ENCODE measurements at regions not wholly inside any gene's neighbourhood (a gene's known extent, or its start where the extent isn't known, plus 50 kb on each side); places are given as distances from the start of the nearest gene placed in this dataset.

DNA sequence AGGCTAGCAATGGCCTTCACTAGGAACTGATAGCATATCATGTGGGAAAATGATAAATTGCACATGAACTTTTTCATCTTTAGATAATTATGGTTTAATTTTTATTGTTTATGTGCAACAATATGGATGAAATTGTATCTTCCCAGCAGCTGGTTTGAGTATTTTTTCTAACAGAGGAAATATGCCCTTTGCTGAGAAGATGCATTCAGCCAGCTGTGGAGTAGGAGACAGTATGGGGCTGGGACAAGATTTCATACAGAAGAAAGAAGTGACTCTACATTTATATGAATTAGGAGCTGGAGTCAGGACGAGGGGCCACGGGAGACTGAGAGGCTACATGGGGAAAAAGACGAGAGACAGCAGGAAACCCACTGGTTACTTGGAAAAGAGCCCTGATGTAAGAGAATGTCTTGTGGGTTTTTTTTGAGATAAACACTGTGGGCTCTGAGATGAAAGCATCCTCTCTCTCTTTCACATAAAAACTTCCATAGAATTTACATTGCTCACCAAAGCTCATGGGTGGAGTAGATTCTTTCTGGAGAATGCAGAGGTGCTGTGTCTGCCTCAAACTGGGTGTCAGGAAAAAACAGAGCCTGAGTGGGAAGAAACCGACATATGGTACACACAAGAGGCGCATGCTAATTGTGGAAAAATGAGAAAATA is 115.2 kb upstream of the PDZRN3 start:
- no peak for DNase-seq

- DNase-seq = no peak
Observed at GRCh38 chr3:73738711-73739110, 114.0 kb upstream of the PDZRN3 start.

- DNase-seq = no peak
Observed at GRCh38 chr3:73734211-73735089, 109.7 kb upstream of the PDZRN3 start.

DNA sequence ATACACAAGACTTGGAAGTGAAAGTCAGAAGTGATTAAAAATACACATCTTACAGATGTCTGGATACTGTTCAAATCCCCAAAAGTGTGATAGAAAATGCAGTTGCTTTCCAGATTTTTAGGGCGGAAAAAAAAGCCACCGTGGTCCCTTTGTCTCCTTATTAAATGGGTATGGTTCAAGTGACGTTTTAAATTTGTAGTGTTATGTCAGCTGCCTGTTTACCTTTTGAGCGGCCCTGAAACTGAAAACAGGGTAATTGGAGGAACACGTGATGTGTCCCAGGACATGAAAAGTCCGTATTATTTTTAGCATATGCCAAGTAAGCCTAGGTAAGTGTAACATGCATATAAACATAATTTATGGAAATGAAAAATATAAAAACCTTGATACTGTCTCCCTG is 109.0 kb upstream of the PDZRN3 start:
- DNase-seq = no peak

GRCh38 chr3:73729969-73730440 is 105.3 kb upstream of the PDZRN3 start:
- no peak for DNase-seq

DNA sequence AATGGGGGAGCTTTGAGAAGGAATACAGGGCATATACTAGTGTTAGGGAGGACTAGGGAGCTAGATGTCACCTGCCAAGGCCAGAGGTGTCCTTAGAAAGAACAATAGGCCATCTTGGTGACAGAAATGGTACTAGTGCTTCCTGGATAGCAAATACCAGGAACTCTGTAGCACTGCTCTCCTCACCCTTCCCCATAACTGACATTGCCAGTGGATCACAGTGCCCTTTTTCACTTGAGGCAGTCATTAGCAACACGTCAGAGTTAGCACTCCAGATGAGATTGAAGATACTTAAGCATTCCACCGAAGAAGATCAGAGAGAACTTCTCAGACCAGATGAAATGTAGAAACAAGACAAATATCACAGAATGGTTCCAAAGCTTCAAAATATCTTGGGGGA is 103.1 kb upstream of the PDZRN3 start:
- no peak for DNase-seq

DNA sequence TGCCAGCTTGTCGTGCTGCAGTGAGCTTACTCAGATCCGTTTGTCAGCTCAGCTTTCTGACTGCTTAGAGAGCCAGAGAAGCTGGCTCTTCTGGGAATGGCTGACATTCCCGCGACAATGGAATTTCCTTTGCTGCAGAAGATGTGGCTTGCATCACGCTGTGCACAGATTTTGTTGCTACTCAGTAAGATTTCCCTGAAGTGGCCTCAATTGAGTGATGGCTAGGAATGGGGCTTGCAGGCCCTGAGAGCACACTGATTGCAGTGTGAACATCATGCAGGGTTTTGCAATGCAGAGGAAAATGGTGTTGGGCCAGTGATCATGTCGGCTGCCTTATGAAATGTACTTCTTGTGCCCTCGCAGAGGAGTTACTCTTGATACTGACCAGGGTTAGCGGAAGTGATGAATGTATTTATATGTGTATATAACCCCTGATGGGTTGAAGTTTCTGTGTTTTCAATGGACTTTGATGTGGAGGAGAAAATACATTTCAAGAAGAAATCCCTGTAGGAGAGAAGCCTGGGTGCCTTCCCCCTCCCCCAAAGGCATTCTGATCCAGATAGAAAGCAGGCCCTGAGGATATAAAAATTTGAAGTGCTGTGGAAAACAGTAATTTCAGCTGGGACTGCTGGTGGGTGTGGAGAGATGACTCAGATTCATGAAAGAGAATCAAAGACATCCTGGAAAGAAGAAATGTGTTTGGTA is 102.5 kb upstream of the PDZRN3 start:
- DNase-seq = peak in 1 of 14 donors; percentile 29

DNA sequence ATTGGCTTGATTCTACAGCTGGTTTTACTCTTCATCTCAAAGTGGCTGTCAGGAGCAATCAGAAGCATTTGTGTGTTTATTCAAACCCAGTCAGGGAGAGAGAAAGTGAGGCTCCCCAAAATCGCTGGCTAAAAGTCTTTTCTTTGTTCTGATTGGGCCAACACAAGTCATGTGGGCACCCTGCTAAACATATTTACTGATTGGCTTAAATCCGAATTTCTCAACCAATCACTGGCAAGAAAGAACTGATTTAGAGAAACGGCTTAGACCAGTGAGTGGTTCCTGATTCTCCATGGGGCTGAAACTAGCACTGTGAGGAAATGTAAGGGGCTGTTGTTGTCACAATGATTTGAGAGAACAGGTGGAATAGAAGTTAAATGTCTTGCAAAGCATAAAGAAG is 98.9 kb upstream of the PDZRN3 start:
- no peak for DNase-seq

DNA sequence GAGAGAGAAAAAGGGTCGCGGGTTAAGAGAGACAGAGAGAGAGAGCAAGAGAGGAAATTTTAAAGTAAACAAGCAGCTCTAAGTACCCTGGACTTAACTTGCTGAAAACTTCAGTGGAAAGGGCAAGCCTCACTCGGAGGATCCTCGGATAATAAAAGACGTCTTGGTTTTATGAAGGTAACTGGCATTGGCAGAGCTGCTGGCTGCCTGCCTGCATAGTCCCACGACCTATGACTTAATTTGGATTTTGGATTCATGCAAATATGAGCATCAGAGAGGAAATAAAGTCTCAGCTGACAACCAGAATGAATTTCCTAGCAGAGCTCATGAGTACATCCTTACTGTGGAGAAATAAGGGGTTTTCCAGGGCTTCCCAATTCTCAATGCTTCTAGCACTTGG is 95.1 kb upstream of the PDZRN3 start:
- DNase-seq = peak in 1 of 14 donors; percentile 14

- no peak for DNase-seq
Observed at GRCh38 chr3:73719413-73719851, 94.7 kb upstream of the PDZRN3 start.

GRCh38 chr3:73718326-73719110 is 93.8 kb upstream of the PDZRN3 start:
- DNase-seq = no peak

- DNase-seq = no peak
Observed at GRCh38 chr3:73716418-73716817, 91.7 kb upstream of the PDZRN3 start.

- DNase-seq = no peak
Observed at GRCh38 chr3:73710340-73710739, 85.6 kb upstream of the PDZRN3 start.

GRCh38 chr3:73709712-73710111 is 85.0 kb upstream of the PDZRN3 start:
- DNase-seq = no peak

GRCh38 chr3:73708956-73709355 is 84.2 kb upstream of the PDZRN3 start:
- DNase-seq = no peak

- DNase-seq = no peak
Observed at GRCh38 chr3:73707772-73708171, 83.0 kb upstream of the PDZRN3 start.

DNA sequence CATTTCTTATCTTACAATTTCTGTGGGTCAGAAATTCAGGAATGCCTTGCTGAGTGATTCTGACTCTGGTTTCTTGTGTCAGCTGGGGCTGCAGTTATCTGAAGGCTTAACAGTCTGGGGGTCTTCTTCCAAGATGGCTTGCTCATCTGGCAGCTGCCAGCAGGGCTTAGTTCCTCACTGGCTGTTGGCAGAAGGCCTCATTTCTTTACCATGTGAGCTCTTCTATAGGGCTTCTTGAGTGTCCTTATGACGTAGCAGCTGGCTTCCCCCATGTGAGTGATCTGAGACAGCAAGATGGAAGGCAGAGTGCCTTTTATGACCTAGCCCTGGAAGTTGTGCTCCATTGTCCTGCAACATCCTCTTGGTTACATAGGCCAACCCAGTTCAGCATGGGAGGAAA is 82.0 kb upstream of the PDZRN3 start:
- no peak for DNase-seq

DNA sequence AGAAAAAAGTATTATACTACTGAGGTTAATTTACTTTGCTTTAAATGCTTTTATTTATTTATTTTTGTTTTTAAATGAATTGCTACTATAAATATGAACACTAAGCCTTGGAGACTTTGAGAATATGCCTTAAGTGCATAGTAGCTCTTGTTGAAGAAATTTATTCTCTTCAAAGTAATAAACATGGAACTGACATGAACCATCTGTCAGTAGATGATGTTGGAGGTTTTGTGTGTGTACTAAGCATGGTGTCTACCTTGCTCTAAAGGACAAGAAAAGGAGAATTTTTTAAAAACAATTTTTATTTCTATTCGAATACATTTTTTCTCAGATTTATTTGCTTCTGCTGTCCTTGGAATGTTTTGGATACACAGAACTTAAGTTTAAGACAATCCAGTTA is 81.1 kb upstream of the PDZRN3 start:
- DNase-seq = no peak

GRCh38 chr3:73699327-73699726 is 74.6 kb upstream of the PDZRN3 start:
- DNase-seq = no peak

DNA sequence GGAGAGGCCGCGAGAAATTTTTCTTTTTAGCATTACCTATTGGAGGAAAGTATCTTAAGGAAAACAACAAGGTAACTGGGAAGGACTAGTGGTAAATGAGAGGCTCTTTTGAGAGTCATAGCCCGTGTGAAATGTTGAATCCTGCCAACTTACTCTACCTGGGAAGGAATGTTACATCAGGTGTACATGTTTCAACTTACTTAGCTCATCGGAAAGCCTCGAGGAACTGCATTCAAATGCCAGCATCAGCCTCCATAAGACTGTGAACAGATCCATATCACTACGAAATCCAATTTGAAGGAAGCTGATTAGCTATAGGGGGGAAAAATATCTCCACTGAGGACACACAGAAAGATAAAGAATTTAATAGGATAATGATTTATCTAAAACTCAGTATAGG is 72.3 kb upstream of the PDZRN3 start:
- no peak for DNase-seq

- no peak for DNase-seq
Observed at GRCh38 chr3:73695841-73696240, 71.1 kb upstream of the PDZRN3 start.

GRCh38 chr3:73694983-73695757 is 70.4 kb upstream of the PDZRN3 start:
- no peak for DNase-seq

All from C1 segment of cervical spinal cord (tissue), 14 donors.